Urinary bladder (tissue), 3 donors: ENCODE measurements at regions not wholly inside any gene's neighbourhood (a gene's known extent, or its start where the extent isn't known, plus 50 kb on each side); places are given as distances from the start of the nearest gene placed in this dataset.

Experiments used
- DNase-seq: peaks from one replicate; pipeline ENCODE4 v3.0.0-alpha.2; 2015; ENCODE audit errors: extremely low spot score
- H3K27ac ChIP-seq: one replicate; pipeline ENCODE4 v1.5.1; 2013; ENCODE audit warnings: low read depth, mild to moderate bottlenecking, moderate library complexity
- H3K36me3 ChIP-seq: one replicate; pipeline ENCODE4 v1.6.1; 2013; ENCODE audit warnings: mild to moderate bottlenecking, moderate library complexity; ENCODE audit not compliant: insufficient read depth
- H3K4me1 ChIP-seq: one replicate; pipeline ENCODE4 v1.6.1; 2013; ENCODE audit warnings: mild to moderate bottlenecking, moderate library complexity; ENCODE audit not compliant: insufficient read depth
- H3K4me3 ChIP-seq: one replicate; pipeline ENCODE4 v1.5.1; 2013; ENCODE audit warnings: low read depth, low read length
- WGBS: extraction: QIAGEN DNeasy Blood & Tissue Kit; methylation state at CpG from one replicate; pipeline ENCODE4 v1.1.7; 2013; 5-methylcytosine and 5-hydroxymethylcytosine counted together
- donor health status: healthy with polysubstance abuse.
- donor health status: healthy.

DNA sequence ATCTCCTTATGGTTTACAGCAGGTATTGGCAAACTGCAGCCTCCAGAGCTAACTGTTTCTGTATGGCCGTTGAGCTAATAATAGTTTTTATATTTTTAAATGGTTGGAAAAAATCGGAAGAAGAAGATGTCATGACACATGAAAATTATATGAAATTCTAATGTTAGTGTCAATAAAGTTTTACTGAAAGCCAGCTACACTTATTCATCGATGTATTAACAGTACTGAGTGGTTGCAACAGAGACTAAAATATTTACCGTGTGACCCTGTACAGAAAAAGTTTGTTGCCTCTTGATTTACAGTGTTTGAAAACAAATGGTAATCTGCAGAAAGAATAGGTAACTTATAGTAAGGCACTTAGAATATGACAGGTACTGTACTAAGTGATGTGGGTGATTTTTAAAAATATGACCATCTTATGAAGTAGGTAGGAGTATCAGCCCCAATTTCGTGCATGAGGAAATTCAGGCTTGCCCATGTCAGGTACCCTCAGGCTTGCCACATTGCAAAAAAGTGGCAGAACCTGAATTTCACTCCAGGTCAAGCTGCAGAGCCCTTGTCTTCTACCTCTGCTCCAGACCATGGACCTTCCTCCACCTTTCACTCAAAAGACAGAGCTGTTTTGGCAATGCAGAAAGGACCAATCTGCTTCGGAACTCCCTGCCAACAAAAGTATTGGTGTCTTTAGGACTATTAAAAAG lies 311.9 kb upstream of the RUNX1 start:
- no peak overlapping the region for H3K4me3 ChIP-seq
- no peak overlapping the region for H3K27ac ChIP-seq
- 78% methylated on average over 6 of the region's 6 CpGs for WGBS
- H3K36me3 ChIP-seq = peaks cover 1% of the 10 kb centered on the region
- H3K4me1 ChIP-seq = no peaks in the 10 kb centered on the region
- no peak for DNase-seq

DNA sequence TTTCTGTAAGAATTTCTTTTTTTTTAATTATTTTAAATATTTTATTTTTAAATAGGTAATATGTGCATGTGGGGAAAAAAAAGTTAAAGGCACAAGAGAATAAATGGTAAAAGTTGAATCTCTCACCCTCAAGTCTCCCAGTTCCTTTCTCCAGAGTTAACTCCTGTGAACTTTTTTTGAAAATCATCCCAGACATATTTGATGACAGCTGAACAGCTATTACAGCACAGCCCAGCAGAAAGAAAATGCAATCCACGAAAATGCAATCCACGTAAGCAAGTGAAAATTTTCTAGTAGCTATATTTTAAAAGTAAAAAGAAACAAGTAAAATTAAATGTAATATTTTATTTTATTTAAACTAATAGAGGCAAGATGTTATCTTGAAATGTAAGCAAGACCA lies 310.0 kb upstream of the RUNX1 start:
- Histone ChIP-seq H3K36me3 (no peaks in the 10 kb centered on the region), H3K4me3 (no peak overlapping the region), H3K4me1 (no peaks in the 10 kb centered on the region), H3K27ac (no peak overlapping the region)
- 64% methylated on average over 2 of the region's 2 CpGs for WGBS
- no peak for DNase-seq

DNA sequence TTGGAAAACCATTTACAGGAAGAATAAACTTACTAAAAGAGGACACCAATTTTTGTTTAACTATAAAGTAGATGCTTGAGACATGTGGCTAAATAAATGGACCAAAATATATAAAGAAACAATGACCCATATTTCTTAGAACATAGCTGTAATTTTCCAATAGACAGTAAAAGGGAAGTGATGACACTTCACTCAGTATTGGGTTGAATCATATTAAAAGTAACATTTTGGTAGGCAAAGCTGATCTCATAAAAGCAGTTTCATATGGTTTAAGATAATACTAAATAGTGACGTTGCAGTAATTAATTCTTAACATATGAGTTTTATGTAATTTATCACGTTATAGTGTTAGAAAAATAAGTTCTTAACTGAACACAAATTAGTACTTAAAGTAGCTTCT lies 308.9 kb upstream of the RUNX1 start:
- Histone ChIP-seq H3K4me1 (no peaks in the 10 kb centered on the region), H3K36me3 (no peaks in the 10 kb centered on the region), H3K4me3 (no peak overlapping the region), H3K27ac (no peak overlapping the region)
- 79% methylated on average over 2 of the region's 2 CpGs for WGBS
- no peak for DNase-seq

GRCh38 chr21:35357041-35357780 lies 308.1 kb upstream of the RUNX1 start:
- H3K27ac ChIP-seq = no peak overlapping the region
- 82% methylated on average over 3 of the region's 3 CpGs for WGBS
- DNase-seq = no peak

GRCh38 chr21:35354078-35354477 lies 305.0 kb upstream of the RUNX1 start:
- no peak for DNase-seq
- no peaks in the 10 kb centered on the region for H3K36me3 ChIP-seq

More at GRCh38 chr21:35357041-35357780, 308.1 kb upstream of the RUNX1 start:
- no peaks in the 10 kb centered on the region for H3K36me3 ChIP-seq
- H3K4me3 ChIP-seq = no peak overlapping the region
- no peaks in the 10 kb centered on the region for H3K4me1 ChIP-seq

GRCh38 chr21:35352793-35353192 lies 303.7 kb upstream of the RUNX1 start:
- Histone ChIP-seq H3K36me3 (no peaks in the 10 kb centered on the region), H3K4me3 (no peak overlapping the region), H3K4me1 (no peaks in the 10 kb centered on the region), H3K27ac (no peak overlapping the region)
- WGBS = 32% methylated on average over 7 of the region's 7 CpGs
- DNase-seq = no peak

More at GRCh38 chr21:35354078-35354477, 305.0 kb upstream of the RUNX1 start:
- Histone ChIP-seq H3K4me3 (no peak overlapping the region), H3K27ac (no peak overlapping the region), H3K4me1 (no peaks in the 10 kb centered on the region)
- 84% methylated on average over 2 of the region's 2 CpGs for WGBS

GRCh38 chr21:35352066-35352770 lies 303.1 kb upstream of the RUNX1 start:
- Histone ChIP-seq H3K36me3 (no peaks in the 10 kb centered on the region), H3K27ac (no peak overlapping the region), H3K4me1 (no peaks in the 10 kb centered on the region), H3K4me3 (no peak overlapping the region)
- DNase-seq = no peak
- 68% methylated on average over 4 of the region's 4 CpGs for WGBS

- Histone ChIP-seq H3K27ac (no peak overlapping the region), H3K36me3 (no peaks in the 10 kb centered on the region), H3K4me3 (no peak overlapping the region), H3K4me1 (no peaks in the 10 kb centered on the region)
- DNase-seq = no peak
- WGBS = 88% methylated on average over 1 of the region's 1 CpG
Measured at GRCh38 chr21:35351434-35351833, 302.3 kb upstream of the RUNX1 start.

DNA sequence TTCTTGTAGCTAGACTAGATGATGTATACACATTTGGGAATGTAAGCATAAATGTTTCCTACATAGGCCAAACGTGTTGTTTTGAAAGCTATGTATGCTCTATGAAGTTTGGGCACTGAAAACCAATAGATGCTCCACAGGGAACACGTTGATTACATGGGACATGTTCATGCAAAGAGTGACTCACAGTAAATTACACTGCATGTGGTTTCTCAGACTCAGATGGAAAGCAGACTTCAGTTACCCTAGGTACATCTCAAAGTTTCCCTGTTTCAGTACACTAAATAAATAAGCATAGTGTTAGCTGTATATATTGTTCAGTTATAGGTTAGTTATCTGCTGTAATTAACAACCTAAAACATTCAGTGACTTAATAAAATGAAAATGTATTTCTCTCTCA lies 301.9 kb upstream of the RUNX1 start:
- no peaks in the 10 kb centered on the region for H3K4me1 ChIP-seq
- DNase-seq = no peak
- no peak overlapping the region for H3K4me3 ChIP-seq
- H3K36me3 ChIP-seq = no peaks in the 10 kb centered on the region
- 79% methylated on average over 2 of the region's 2 CpGs for WGBS
- H3K27ac ChIP-seq = no peak overlapping the region

DNA sequence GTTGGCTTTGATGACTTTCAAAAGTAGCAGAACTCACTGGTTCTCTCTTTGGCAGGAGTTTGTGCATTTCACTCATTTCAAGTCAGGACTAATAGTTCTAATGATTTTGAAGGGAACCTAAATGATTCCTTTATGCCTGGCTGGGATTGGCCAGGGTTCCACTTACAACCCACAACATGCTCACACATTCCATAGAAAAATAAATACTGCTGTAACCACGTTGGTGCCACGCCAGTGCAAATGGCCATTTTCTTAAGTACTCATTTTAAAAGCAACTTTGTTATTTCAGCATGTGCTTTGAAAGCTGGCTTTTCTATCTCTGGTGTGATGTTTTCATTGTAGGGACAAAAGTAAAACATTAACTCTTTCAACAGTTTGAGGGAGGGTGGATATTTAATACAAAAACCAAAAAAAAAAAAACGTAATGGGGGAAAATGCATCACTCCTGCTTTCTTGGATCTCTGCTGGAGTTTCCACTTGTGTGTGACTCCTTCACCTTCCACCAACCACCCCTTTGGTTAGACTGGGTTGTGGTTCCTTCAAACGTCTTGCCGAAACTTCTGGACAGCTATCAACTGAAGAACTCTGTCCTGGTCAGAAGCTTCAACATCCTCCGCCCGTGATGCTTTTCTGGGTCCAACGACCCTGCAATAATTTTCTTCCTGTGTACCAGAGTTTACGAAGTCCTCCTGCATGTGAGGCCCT lies 300.4 kb upstream of the RUNX1 start:
- no peak overlapping the region for H3K27ac ChIP-seq

GRCh38 chr21:35348686-35349085 lies 299.6 kb upstream of the RUNX1 start:
- no peak for DNase-seq
- WGBS = 39% methylated on average over 1 of the region's 1 CpG

More for the DNA sequence above, 300.4 kb upstream of the RUNX1 start:
- 79% methylated on average over 9 of the region's 9 CpGs for WGBS
- no peak overlapping the region for H3K4me3 ChIP-seq
- DNase-seq = no peak
- H3K4me1 ChIP-seq = no peaks in the 10 kb centered on the region
- H3K36me3 ChIP-seq = no peaks in the 10 kb centered on the region

DNA sequence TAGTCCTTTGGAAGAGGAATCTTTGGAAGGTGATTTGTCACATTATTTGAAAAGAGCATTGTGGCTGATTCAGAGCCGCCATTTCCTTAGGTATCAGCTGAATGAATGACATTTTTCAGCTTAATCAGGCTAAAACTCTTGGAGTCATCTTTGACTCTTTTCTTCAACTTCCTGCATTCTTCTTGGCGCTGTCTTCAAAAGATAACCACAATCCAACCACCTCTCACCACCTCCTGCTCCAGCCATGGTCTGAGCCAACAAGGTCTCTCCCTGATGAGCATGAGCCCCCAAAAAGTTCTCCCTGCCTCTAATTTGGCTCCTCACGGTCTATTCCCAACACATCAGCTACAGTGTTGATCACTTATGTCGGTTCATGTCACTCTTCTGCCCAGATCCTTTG lies 297.6 kb upstream of the RUNX1 start:
- no peak for DNase-seq
- WGBS = 95% methylated on average over 4 of the region's 4 CpGs
- H3K4me1 ChIP-seq = no peaks in the 10 kb centered on the region
- no peaks in the 10 kb centered on the region for H3K36me3 ChIP-seq
- no peak overlapping the region for H3K4me3 ChIP-seq
- H3K27ac ChIP-seq = no peak overlapping the region

More at GRCh38 chr21:35348686-35349085, 299.6 kb upstream of the RUNX1 start:
- Histone ChIP-seq H3K4me1 (no peaks in the 10 kb centered on the region), H3K4me3 (no peak overlapping the region), H3K27ac (no peak overlapping the region), H3K36me3 (no peaks in the 10 kb centered on the region)

DNA sequence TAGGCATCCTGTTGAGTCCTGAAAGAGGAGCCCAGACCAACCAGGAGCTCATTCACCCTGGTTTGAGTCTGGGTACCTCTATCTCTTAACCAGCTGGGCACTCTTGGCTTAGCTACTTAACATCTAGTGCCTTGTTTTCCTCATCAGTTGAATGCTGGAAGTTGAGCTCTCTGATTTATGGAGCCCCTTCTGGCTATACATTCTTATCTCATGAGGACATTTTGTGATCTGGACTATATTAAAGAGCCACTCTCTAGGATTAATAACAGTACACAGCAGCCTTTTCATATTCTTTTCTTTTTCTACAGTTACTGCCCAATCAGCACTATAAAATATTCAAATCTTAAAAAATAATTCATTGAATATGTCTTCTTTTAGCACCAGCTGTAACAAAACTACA lies 296.9 kb upstream of the RUNX1 start:
- Histone ChIP-seq H3K36me3 (no peaks in the 10 kb centered on the region), H3K4me1 (no peaks in the 10 kb centered on the region), H3K27ac (no peak overlapping the region), H3K4me3 (no peak overlapping the region)
- DNase-seq = no peak
